HG02970 (cell line): ENCODE measurements at regions not wholly inside any gene's neighbourhood (a gene's known extent, or its start where the extent isn't known, plus 50 kb on each side); places are given as distances from the start of the nearest gene placed in this dataset.
"Not testable (repeated sequence)": the region's sequence is repeated elsewhere in the genome, so short reads cannot be mapped to it uniquely, and the experiment has no call there.

Source experiments
- ATAC-seq: cut with Tn5 transposase; IDR thresholded peaks from one replicate; pipeline ENCODE4 v1.9.1; 2021; ENCODE audit warnings: mild to moderate bottlenecking, moderate library complexity, moderate number of reproducible peaks; ENCODE audit not compliant: unreplicated experiment, low FRiP score

- not testable (repeated sequence) for ATAC-seq
These were observed 554.6 kb downstream of the RPIA start for GRCh38 chr2:89246027-89246426.

GRCh38 chr2:89246620-89247019 lies 555.1 kb downstream of the RPIA start:
- ATAC-seq = not testable (repeated sequence)

GRCh38 chr2:89255013-89255412 lies 563.5 kb downstream of the RPIA start:
- ATAC-seq = not testable (repeated sequence)

DNA sequence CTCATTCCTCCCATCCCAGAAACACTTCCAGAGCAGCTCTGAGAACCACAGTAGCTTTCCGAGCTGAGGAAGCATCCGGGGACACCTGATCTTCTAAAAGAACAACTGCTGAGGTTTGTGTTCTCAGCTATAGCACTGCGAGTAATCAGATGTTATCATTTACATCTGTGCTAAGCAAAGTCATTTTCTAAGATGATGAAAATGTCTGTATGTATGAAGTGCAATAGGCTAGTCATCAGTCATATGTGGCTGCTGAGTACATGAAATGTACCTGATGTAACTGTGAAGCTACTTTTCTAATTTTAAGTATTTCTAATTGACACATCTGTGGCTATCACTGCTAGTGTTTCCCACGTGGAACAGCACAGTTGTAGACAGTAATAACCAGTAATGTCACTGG lies 582.0 kb downstream of the RPIA start:
- not testable (repeated sequence) for ATAC-seq

DNA sequence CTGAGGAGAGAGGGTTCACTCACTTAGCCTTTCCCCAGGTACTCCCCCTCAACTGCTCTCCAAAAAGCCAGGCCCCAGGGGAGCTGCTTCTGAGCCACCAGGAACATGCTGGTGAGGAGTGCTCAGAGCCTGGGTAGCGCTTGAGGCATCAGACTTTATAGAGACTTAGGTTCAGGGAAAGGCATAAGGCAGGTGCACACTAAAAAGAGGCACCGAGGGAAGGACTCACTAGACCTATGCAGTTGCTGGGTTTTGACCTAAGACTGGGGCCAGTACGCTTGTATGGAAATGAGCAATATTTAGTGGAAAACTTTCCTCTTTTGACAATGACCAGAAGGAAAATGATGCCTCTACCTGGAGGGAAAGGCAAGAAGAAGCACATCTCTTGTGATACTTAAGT lies 589.1 kb downstream of the RPIA start:
- not testable (repeated sequence) for ATAC-seq

DNA sequence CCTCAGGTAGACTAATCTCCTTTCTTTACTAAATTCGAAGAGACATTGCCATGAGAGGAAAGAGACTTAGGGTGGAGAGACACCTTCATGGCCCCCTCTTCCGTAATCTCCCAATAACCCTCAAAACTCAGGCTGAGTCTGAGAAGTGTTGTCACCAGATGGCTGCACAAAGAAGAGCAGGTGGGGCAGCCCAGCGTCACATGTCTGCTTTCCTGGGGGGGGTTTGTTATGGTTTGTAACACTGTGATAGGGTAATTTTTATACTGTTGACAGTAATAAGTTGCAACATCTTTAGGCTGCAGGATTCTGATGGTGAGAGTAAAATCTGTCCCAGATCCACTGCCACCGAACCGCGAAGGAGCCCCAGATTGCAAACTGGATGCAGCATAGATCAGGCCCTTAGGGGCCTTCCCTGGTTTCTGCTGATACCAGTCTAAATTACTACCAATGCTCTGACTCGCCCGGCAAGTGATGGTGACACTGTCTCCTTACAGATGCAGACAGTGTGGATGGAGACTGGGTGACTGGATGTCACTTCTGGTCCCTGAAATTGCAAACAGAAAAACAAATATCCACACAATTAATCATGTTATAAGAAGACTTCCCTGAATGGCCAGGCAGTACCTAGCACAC lies 595.1 kb downstream of the RPIA start:
- not testable (repeated sequence) for ATAC-seq

GRCh38 chr2:89287084-89287483 lies 595.6 kb downstream of the RPIA start:
- not testable (repeated sequence) for ATAC-seq

DNA sequence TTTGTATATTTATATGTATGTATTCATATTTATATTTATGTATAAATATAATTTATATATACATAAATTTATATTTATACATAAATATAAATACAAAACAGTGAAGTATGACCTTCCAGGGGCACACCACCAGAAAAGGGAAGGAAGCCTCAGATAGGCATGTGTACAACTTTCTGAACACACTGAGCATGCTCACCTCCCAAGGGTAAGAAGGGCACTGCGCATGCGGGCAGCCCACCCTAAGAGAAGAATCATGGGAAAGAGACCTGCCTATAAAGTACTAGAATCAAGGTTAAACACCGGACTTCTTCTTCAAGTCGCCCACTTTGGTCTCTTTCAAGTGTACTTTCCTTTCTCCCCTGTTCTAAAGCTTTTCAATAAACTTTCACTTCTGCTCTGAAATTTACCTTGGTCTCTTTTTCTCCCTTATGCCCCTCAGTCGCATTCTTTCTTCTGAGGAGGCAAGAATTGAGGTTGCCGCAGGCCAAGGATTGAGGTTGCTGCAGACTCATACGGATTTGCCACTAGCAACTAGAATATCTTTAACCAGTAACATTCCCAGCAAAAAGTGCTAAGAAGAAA lies 600.3 kb downstream of the RPIA start:
- ATAC-seq = not testable (repeated sequence)

- not testable (repeated sequence) for ATAC-seq
These were observed 601.9 kb downstream of the RPIA start for GRCh38 chr2:89293399-89293798.

GRCh38 chr2:89294335-89294734 lies 602.9 kb downstream of the RPIA start:
- not testable (repeated sequence) for ATAC-seq

- ATAC-seq = not testable (repeated sequence)
These were observed 605.4 kb downstream of the RPIA start for GRCh38 chr2:89296820-89297398.

DNA sequence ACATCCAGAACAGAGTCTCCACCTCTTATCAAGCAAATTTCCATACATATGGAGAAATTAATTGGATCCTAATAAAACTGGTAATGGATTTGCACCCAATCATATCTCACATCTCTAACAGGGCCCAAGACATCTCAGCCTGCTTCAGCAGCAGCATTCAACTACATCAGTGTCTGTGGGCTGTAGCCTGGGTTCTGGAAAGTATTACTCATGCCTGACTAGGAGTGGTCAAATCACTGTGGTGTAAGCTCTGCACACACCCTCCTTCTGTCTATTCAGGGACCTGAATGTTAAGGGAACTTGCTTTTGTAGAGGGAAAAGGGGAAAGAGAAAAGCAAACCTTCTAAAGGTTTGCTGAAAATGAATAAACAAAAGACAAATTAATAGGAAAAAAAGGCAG lies 607.7 kb downstream of the RPIA start:
- not testable (repeated sequence) for ATAC-seq

DNA sequence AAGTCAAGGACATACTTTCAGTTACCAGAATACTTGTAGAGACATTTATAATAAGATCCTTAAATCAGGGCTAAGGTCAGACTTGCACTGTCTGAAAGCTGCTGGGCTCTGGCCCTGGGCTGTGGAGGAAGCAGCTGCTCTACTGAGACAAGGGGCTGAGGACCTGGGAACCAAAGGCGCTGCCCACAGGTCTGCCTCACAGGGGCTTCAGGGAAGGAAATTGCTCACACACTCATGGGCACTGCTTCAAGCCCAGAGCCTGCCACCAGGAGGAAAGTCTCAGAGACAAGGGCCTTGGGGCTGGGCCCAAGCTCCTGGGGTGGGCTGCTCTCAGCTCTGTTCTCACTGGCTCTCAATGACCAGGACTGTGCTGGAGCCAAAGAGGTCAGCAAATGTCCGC lies 614.1 kb downstream of the RPIA start:
- ATAC-seq = not testable (repeated sequence)

GRCh38 chr2:89306869-89307637 lies 615.6 kb downstream of the RPIA start:
- not testable (repeated sequence) for ATAC-seq

DNA sequence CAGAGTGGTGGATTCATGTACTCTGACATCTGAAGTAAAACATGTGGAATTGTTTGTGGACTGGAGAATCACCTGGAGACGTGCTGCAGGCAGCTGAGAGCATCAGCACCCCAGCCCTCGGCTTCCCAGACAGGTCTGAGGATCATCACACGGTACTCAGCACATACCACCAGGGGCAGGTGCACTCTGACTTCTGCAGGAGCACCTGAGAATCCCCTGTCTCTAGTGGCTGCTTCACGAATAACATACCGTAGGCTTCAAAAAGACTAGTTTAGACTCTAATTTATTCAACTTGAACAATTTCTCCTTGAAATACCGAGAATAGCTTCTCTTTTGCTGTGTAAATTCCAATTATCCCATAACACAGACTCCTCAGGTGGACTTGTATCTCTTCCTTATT lies 627.5 kb downstream of the RPIA start:
- ATAC-seq = not testable (repeated sequence)

DNA sequence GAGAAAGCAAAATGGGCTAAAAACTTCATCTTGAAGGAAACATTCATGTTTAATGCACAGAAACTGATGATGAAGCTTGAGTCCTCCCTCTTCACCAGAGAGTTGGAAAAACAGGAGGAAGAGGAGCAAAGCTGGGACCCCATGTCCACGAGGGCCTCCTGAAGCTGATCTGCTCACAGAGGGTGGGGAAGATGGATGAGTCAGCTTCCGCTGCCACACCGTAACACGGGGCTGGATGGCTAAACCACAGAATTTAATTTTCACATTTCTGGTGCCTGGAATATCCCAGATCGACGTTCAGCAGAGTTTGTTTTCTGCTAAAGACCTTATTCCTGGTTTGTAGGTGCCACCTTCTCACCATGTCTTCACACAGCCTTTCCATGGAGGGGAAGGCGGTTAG lies 634.4 kb downstream of the RPIA start:
- ATAC-seq = not testable (repeated sequence)

DNA sequence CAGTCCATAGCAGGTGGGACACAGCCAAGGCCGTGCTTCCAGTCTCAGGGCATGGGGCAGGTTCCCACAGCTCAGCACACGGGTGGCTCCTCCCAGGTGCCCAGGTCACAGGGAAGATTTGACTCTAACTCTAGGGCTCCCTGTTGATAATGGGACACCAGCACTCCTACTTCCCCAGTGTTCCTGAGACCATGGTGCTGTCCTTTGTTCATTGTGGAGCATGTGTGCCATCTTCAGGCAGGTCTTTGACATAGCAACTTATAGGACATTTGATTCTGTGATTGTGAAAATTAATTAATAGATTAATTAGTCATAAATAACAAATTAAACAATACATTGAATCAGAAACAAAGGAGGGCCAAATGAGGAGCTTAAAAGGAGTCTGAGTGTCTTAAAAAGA lies 635.0 kb downstream of the RPIA start:
- not testable (repeated sequence) for ATAC-seq

DNA sequence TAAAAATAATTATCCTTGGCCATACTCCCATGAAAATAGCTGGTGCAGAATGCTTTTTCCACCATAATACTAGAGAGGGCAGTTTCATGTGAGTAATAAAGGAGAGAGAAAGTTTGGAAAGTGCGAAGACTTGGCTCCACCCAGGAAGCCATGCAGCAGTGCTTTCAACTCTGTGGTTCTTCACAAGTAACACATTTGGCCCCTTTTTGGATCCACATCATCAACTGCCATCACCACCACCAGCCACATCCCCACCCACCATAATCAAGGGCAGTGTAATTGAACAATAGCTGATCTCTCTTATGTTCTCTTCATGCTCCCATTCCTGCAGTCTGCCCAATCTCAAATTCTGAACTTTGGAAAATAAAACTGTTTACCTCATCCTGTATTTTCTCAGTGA lies 637.3 kb downstream of the RPIA start:
- ATAC-seq = not testable (repeated sequence)
